IPS DF 19.7 (cell line): ENCODE measurements at regions not wholly inside any gene's neighbourhood (a gene's known extent, or its start where the extent isn't known, plus 50 kb on each side); places are given as distances from the start of the nearest gene placed in this dataset.
"Not testable (repeated sequence)": the region's sequence is repeated elsewhere in the genome, so short reads cannot be mapped to it uniquely, and the experiment has no call there.

Source experiments
- DNase-seq: peaks from one replicate; pipeline ENCODE4 v3.0.0-alpha.2; 2013; ENCODE audit warnings: low read depth, low spot score

GRCh38 chr16:63830061-63830460 is 1291.8 kb downstream of the CDH11 start:
- no peak for DNase-seq

DNA sequence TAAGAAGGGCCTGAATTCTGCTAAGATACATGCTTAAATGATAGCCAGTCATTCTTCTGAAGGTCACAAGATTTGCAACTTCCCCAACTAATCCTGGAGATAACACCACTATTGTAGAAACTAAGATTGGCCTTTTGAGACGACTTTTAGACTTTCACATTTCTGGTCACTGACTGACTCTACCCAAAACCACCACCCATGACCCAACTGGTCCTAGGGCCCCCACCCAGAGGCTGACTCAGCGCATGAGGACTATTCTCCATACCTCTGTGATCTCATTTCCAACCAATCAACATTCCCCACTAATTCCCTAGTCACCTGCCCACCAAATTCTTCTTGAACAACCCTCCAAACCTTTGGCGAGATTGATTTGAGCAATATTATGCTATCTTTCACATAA is 1299.0 kb downstream of the CDH11 start:
- no peak for DNase-seq

DNA sequence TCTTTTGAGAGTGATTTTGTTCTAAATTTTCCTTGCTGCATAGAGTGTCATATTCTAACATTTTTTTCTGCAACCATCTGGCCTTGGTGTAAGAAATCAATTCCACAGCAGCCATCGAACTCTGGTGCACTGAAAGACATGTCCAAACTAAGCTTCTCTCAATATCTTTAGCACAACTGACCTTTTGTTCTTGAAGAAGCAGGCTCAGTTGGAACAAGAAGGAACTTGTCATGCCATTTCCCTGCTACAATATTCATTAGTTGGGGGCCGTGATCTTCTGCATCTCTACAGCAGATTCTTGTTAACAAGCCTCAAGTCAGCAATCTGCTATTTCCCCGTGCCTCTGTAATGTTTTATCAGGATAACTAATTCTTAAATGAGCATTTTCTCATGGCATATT is 1305.6 kb downstream of the CDH11 start:
- no peak for DNase-seq

DNA sequence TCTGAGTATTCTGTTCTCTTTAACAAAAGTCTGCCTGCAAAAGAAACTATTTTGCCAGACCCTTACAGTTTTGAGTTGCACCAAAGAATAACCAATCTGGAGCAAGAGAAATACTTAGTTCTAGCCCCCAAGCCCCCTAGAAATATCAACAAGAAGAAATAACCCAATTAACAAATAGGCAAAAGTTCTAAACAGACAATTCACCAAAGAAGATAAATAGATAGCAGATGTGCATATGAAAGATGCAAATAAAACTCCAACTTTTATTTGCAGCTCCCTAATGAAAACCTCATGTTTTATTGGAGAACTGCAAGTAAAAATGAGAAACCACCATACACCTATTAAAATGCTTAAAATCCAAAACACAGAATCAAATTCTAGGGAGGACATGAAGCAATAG is 1308.0 kb downstream of the CDH11 start:
- no peak for DNase-seq

GRCh38 chr16:63808730-63809129 is 1313.1 kb downstream of the CDH11 start:
- no peak for DNase-seq

DNA sequence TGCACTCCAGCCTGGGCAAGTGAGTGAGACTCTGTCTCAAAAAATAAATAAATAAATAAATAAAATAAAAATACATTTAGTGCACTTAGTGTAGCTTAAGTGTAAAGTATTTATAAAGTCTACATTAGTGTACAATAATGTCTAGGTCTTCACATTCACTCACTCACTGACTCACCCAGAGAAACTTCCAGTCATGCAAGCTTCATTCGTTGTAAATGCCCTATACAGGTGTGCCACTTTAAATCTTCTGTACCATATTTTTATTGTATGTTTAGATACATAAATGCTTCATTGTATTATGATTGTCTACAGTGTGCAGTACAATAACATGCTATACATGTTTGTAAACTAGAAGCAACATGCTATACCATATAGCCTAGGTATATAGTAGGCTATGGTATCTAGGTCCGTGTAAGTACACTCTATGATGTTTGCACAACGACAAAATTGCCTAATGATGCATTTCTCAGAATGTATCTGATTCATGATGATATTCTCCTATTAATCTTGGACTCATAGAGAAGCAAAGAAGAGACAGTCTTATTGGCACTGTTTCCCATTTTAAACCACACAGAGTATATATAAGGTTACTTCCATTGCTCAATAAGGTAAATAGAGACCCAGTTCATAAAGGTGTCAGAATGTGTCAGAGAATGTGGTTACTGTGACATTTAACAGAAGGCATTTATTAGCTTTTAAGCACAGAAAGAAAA is 1314.9 kb downstream of the CDH11 start:
- no peak for DNase-seq

- DNase-seq = no peak
Observed at GRCh38 chr16:63804126-63804525, 1317.7 kb downstream of the CDH11 start.

DNA sequence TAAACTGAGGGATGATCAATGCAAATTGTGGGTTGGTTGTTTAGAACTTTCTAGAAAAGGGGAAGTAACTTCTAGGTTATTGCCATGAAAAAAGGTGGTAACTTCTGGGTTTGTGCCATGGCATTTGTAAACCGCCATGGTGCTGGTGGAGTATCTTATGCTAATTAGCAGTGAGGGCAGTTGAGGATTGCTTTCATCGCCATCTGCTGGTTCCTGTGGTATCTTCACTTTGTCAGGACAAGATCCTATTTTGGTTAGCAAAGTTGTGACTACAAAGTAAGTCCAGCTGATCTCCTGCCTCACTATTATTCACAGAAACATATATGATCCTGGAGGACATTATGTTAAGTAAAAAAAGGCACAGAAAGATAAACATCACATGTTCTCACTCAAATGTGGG is 1332.3 kb downstream of the CDH11 start:
- no peak for DNase-seq

- DNase-seq = no peak
Observed at GRCh38 chr16:63787014-63787413, 1334.8 kb downstream of the CDH11 start.

DNA sequence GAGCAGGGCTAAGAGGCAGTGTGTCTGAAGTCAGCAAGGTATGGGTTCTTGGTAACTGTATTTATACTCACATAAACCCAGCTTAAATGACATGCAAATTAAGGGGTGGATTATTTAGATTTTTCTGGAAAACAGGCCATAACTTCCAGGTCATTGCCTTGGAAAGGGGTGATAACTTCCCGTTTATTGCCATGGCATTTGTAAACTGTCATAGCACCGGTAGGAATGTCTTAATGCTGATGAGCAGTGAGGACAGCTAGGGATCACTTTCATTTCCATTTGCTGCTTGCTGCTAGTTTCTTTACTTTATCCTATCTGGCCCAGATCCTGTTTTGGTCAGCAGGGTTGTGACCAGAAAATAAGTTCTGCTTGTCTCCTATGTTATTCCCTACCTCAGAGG is 1336.7 kb downstream of the CDH11 start:
- DNase-seq = no peak

GRCh38 chr16:63776437-63776836 is 1345.4 kb downstream of the CDH11 start:
- DNase-seq = no peak

- DNase-seq = no peak
Observed at GRCh38 chr16:63776034-63776433, 1345.8 kb downstream of the CDH11 start.

DNA sequence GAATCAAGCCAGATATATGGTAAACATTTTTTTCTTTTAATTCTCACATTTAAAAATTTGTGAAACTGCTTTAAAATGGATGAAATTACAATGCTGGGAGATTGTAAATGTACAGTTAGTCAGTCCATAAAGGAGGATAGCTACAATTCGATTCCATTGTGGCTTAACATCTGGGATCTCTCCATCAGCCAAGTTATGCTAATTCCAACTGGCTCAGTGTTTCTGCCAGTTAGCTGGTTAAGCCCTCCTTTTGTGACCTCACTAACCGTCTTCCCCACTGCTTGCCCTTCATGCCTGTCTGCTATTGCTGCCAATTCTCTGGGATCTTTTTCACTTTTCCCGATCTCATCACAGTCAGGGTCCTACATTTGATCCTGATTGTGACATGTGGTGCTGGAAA is 1347.6 kb downstream of the CDH11 start:
- DNase-seq = no peak

- no peak for DNase-seq
Observed at GRCh38 chr16:63769211-63769610, 1352.7 kb downstream of the CDH11 start.

DNA sequence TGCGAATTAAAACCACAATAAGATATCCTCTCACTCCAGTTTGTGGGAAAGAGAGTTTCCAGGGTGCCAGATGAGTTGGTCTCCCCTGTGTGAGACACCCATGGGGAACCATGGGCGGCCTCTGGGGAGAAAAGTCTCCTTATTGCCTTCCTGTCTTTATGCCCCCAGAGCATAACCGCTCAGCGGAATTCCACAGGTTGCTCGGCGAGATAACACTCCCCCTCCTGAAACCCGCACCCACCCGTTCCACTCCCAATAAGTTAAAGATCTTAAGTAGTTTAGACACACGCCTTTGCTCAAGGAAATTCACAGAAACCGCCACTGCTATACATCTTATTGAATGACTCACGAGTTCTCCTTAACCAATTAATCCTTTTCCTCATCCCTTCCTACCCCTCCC is 1361.6 kb downstream of the CDH11 start:
- not testable (repeated sequence) for DNase-seq

DNA sequence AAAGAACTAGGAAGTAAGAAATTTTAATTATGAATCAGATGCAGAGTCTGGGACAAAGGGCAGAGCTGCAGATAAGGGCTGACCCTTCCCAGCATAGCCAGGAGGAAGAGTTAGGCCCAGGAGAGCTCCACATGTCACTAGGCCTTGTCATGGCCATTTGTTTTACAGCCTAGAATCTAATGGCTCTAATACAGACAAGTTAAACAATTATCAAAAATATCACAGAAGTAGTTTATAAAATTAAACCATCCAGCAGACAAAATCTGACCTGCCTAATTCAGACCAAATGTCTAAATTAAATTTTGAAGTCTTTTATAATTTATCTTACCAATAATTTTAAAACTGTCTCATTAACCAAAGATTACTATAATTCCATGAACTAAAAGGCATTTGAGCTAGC is 1369.5 kb downstream of the CDH11 start:
- no peak for DNase-seq

GRCh38 chr16:63749276-63749675 is 1372.6 kb downstream of the CDH11 start:
- no peak for DNase-seq

DNA sequence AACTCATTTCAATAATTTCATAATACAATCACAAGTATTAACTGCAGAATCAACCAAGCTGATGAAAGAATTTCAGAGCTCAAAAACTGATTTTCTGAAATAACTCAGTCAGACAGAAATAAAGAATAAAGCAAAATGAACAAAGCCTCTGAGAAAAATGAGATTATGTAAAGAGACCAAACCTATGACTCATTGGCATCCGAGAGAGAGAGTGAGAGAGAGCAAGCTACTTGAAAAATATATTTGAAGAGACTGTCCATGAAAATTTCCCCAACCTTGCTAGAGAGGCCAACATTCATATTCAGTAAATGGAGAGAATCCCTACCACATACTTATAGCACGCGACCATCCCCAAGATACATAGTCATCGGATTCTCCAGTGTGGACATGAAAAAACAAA is 1376.4 kb downstream of the CDH11 start:
- no peak for DNase-seq

- DNase-seq = no peak
Observed at GRCh38 chr16:63744077-63744874, 1377.6 kb downstream of the CDH11 start.

DNA sequence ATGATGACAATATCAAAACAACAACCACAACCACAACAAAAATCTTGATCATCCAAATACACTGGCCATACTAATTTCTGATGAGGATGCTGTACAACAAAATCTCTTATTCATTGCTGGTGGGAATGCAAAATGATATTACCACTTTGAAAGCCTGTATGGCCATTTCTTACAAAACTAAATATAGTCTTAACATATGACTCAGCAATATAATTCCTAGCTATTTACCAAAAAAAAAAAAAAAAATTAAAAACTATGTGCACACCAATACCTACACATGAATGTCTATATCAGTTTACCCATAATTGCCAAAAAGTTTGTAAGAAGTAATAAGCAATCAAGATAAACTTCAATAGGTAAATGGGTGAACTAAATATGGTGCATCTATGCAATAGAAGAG is 1379.7 kb downstream of the CDH11 start:
- DNase-seq = no peak

DNA sequence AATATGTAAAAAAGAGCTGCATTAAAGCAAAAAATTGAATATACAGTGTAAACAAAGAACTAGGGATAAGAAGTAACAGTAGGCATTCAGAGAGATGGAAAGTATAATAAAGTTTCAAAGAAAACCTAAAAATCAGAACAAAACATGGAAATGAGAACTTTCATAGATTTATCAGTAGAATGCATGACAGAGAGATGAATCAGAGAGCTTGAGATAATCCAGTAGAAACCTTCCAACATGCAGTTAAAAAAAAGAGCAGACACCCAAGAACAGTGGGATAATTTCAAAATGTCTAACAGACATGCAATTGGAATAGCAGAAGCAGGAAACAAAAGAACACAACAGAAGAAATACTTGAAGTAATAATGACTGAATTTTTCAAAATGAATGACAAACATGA is 1384.2 kb downstream of the CDH11 start:
- no peak for DNase-seq

- no peak for DNase-seq
Observed at GRCh38 chr16:63735456-63735855, 1386.4 kb downstream of the CDH11 start.

GRCh38 chr16:63720848-63721247 is 1401.0 kb downstream of the CDH11 start:
- no peak for DNase-seq
